ENCODE measurements at regions not wholly inside any gene's neighbourhood (a gene's known extent, or its start where the extent isn't known, plus 50 kb on each side); places are given as distances from the start of the nearest gene placed in this dataset.

- no peaks in the 10 kb centered on the region for H3K36me3 ChIP-seq
- TF ChIP-seq EP300 (IDR thresholded peaks at IDR 0.05) (no peak), CTCF (IDR thresholded peaks at IDR 0.05) (no peak), POLR2A (IDR thresholded peaks at IDR 0.05) (no peak)
- no peak overlapping the region for H3K4me3 ChIP-seq
- no peak overlapping the region for H3K27ac ChIP-seq
- H3K4me1 ChIP-seq (ENCODE audit: insufficient read depth): no peaks in the 10 kb centered on the region
- DNase-seq: no peak
- H3K9me3 ChIP-seq: peaks cover 0 to 3% of the 10 kb centered on the region in 2 donors
- intact Hi-C loops (cut with DNase I): no loop called here
- 91 to 94% (median 94%) methylated on average over 2 of the region's 2 CpGs for whole genome bisulfite sequencing, 3 donors
- no peaks in the 10 kb centered on the region for H3K27me3 ChIP-seq
These were observed 571.2 kb upstream of the KLF12 start for GRCh38 chr13:74705438-74705837.

- Histone ChIP-seq H3K4me3 (no peak overlapping the region), H3K4me1 (ENCODE audit: insufficient read depth) (no peaks in the 10 kb centered on the region), H3K9me3 (peaks cover 0 to 3% of the 10 kb centered on the region in 2 donors), H3K27ac (no peak overlapping the region), H3K27me3 (no peaks in the 10 kb centered on the region), H3K36me3 (no peaks in the 10 kb centered on the region)
- intact Hi-C loops (cut with DNase I): no loop called here
- 94 to 95% (median 95%) methylated on average over 3 of the region's 3 CpGs for WGBS, 3 donors
- DNase-seq: no peak
- no peak for TF ChIP-seq EP300 (IDR thresholded peaks at IDR 0.05)
- no peak for TF ChIP-seq POLR2A (IDR thresholded peaks at IDR 0.05)
- no peak for TF ChIP-seq CTCF (IDR thresholded peaks at IDR 0.05)
These were observed 569.7 kb upstream of the KLF12 start for GRCh38 chr13:74703855-74704387.

- H3K27me3 ChIP-seq: no peaks in the 10 kb centered on the region
- no peak overlapping the region for H3K27ac ChIP-seq
- H3K9me3 ChIP-seq: no peaks in the 10 kb centered on the region
- no peak for DNase-seq
- H3K4me1 ChIP-seq (ENCODE audit: insufficient read depth): peaks cover 4% of the 10 kb centered on the region
- no peak for TF ChIP-seq CTCF (IDR thresholded peaks at IDR 0.05)
- no peak for TF ChIP-seq POLR2A (IDR thresholded peaks at IDR 0.05)
- TF ChIP-seq EP300 (IDR thresholded peaks at IDR 0.05): no peak
- H3K4me3 ChIP-seq: no peak overlapping the region
- no peaks in the 10 kb centered on the region for H3K36me3 ChIP-seq
- intact Hi-C loops (cut with DNase I): no loop called here
- WGBS, 3 donors: 36 to 44% (median 36%) methylated on average over 8 of the region's 8 CpGs
These were observed 562.1 kb upstream of the KLF12 start for GRCh38 chr13:74696148-74696922.

GRCh38 chr13:74695021-74695800 lies 561.0 kb upstream of the KLF12 start:
- no peaks in the 10 kb centered on the region for H3K36me3 ChIP-seq
- WGBS, 3 donors: 19 to 23% (median 19%) methylated on average over 11 of the region's 11 CpGs
- H3K4me3 ChIP-seq: no peak overlapping the region

More at GRCh38 chr13:74695021-74695800, 561.0 kb upstream of the KLF12 start:
- intact Hi-C loops (cut with DNase I): no loop called here
- H3K27ac ChIP-seq: no peak overlapping the region
- H3K4me1 ChIP-seq (ENCODE audit: insufficient read depth): peaks cover 4% of the 10 kb centered on the region
- H3K9me3 ChIP-seq: no peaks in the 10 kb centered on the region
- no peak for TF ChIP-seq EP300 (IDR thresholded peaks at IDR 0.05)
- TF ChIP-seq POLR2A (IDR thresholded peaks at IDR 0.05): no peak
- no peak for TF ChIP-seq CTCF (IDR thresholded peaks at IDR 0.05)
- H3K27me3 ChIP-seq: no peaks in the 10 kb centered on the region
- no peak for DNase-seq

Data from ovary (tissue), 7 donors.